ENCODE measurements at regions not wholly inside any gene's neighbourhood (a gene's known extent, or its start where the extent isn't known, plus 50 kb on each side); places are given as distances from the start of the nearest gene placed in this dataset.

DNA sequence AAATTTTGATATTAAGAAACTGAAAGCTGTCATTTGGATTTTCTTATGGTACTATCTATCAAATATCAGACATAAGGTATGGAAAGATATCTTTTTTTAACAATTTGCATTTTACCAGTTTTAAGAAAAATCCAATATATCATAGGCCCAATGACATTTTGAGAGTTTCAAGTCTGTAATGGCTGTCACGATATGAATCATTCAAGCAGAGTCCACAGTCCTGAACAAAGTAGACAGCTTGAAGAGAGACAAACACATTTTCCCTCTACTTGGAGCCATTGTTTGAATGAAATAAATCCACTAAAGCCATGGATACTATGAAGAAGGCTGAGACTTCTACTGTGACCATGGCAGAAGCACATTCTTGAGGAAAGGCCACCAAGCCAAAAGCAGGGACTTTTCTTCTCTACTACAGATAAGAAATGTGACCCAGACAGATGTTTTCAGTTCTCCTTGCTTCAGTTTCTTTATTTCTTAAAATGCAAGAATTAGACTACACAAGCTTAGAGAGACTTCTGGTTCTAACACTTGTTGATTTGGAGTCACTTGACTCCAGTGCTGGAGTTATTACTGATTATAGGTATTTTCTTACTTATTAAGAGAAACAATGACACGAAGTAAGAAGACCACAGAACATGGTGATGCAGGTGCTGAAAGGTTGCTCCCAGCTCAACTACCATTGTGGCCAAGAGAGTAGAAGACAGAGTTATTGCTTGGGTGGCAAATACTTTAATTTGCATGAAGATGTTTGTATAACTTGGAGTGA is 429.1 kb downstream of the KIF20B start:
- no peak for DNase-seq

DNA sequence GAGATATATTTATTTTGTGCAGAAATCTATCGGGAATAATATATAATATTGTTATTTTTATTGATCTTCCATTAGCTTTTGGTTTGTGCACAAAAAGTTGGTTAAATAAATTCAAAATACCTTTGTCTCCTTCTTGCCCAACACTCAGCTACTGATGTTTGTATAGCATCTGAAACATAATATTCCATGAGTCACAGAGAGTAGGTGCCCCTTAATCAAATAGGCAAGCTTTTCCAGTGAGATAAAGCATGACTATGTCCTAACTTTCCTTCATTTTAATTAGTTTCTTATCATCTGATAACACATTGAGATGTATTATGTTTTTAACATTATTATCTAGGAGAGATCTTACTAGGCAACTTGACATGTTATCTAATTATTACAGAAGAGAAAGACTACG is 432.2 kb downstream of the KIF20B start:
- DNase-seq, result no peak

DNA sequence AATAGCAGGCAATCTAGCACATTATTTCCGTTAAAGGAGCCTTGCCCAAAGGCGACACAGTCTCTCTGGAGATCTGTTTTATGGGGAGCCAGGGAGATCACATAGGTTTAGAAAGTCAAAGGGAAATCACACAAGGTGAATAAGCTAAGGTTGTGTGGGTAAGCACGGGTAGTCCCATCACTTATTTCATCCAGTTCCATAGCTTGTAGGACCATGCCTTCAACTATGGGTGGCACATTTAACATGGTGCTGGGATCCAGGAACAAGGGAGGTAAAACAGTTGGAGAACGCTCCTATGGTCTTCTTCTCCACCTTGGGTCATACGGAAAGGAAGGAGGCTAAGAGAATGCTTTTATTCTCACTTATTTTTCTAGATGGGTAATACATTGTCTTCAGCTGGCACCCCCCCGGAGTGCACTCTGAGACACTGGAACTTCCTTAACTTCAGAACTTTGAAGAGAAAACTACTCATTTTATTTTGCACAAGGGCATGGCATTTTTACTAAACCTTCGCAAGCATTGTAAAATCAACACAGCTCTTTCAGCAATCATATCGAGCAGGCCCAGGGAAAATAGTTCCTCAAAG is 435.4 kb downstream of the KIF20B start:
- no peak for DNase-seq

DNA sequence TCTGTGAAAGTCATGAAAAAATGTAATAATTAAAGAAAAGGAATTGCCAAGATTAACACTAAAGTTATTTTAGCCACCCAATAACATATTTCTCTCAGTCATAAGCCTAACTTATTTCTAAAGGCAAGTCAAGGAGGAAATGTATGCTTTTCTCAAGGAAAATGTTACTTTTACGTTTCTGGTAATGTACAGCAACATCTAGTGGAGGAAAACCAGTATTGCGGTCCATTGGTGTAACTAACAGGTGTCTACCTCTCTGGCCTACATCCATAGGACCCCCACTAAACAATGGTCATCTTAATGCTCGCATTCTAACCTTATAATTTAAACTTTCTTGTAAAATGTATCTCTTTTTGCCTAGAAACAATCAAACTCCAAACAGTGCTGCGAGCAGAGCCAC is 437.5 kb downstream of the KIF20B start:
- DNase-seq, result no peak

DNA sequence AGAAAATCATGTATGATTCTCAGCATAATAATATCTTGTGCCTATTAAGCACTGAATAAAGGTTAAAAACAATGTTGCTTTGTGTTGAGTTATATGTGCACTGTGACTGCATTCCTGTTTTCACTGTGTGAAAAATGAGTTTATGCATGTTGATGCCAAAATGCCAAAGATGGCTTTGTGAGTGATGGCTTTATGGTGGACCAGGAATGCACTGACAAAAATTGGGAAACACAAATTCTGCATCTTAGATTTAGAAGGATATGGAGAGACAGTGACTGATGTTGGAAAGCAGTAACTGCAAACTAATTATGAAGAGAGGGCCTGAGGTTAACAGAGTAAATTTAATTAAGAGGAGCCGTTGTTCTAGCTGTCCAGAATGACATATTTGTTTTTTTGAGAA is 440.4 kb downstream of the KIF20B start:
- DNase-seq, result no peak

DNA sequence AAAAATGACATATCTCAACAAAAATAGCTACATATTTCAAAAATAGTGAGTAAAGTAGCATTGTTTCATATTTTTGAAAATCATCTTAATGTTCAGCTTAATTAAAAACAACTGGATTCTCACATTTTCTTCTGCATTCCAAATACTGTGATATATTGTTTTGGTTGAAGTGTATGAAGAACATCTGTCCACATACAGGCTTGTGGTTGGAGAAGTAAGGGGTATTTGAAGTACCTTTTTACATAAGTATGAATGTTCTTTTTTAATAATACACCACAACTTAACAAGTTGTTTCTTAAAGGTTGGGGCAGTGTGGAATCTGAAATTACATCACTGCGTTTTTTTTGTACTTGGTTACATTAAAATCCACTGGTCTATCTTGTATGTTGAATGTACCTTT is 442.5 kb downstream of the KIF20B start:
- no peak for DNase-seq

DNA sequence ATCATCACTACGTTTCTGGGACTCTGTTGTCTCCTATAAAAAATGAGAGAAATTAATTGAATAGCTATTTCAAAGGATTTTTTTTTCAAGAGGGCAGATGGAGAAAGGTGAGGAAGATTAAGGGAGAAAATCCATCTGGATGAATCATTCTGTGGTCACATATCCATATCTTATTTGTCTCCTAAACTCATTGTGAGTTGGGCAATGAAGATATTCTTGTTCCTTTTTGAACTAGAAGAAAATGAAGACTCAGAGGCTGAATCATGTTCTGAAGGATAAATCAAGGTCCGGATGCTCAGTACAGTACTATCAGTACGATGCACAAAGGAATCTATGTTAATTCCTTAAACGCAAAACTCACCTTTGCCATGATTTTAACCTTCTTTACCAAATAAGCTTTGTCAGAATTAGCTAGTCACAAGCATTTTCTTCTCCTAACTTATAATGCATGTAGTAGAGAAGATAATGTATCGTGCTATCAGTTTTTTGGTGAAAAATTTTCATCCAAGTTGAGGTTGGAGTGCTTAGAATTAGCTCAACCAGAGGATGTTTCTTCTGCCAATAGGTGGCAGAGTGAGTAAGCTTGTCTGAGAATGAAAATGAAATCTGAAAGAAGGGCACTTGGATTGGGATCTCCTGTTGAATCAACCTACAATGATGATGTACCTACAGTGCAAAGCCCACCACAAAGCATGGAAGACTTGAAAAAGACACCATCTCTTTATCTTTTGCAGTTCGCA is 446.9 kb downstream of the KIF20B start:
- no peak for DNase-seq

DNA sequence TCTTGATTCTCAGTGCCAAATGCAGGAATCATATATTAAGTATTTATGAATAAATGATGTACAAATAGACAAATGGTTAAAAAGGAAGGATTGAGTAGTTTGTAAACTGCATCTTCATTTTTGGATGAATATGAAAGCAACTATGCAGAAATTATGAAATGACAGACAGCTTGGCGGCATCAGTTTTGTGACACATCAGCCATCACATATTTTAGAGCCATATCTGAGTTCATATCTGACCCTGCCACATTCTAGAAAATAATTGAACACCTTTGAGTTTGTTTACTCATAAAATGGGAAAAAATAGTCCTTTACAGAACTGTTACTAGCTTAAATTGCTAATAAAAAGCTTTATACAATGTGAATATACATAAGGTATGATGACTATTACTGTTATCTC is 448.2 kb downstream of the KIF20B start:
- no peak for DNase-seq

DNA sequence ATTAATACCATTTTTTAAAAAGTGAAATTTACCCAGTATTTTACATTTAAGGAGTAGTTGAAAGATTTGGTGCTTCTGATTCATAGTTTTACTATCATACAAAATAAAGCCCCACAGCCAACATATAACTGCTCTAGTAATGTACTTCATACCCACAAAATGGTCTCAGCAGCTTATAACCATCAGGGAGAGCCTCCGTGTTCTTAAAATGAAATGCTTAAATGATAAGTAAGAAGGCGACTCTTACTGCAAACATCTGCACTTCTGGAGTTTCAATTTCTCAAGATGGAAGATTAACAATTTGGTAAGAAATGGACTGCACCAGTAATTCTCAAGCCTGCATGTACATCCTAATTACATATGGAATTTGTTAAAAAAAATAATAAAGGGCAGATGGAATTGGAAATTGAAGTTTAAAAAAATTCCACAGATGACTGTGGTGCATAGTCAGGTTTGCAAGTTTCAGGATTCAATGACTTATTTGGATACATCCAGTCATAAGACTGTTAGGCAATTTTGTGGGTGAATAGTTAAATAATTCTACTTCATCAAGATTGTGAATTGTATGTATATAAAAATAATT is 461.0 kb downstream of the KIF20B start:
- DNase-seq, result no peak

DNA sequence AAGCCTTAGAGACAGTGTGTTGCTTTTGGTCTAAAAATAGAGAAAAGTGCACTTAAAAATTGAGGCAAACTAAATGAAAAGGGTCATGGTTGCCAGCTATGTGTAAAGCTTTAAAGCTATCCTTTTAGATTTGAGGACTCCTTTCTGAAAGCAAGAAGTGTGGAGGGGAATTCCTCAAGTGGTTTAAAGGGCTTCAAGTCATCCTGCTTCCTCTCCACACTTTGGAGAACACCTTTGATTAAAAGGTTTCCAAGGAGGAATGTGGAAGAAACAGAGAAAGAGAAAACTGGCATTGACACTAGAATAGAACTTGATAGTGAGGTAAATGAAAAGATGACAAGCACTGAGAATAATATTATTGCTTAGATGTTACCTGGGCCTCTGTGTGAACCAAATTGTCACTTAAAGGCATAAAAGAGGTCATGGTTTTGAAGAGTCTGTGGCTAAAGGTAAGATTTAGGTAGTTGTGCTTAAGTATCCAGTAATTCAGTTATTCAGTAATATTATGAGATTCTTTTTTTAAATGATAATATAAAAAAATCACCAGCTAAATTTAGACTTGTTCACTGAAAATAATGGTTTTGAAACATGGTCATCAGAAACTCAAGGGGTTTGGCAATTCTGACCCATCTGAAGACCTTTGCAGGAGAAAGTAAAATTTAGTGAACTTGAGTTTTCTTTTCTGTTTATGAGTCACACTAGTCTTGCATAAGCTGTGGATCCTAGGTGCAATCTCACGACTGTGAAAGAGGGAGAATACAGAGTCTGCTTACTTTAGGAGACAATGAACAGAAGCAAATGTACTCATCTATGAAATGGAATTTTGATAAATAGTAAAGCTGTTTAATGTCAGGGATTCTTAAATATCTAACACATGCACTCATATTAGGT is 466.0 kb downstream of the KIF20B start:
- no peak for DNase-seq

DNA sequence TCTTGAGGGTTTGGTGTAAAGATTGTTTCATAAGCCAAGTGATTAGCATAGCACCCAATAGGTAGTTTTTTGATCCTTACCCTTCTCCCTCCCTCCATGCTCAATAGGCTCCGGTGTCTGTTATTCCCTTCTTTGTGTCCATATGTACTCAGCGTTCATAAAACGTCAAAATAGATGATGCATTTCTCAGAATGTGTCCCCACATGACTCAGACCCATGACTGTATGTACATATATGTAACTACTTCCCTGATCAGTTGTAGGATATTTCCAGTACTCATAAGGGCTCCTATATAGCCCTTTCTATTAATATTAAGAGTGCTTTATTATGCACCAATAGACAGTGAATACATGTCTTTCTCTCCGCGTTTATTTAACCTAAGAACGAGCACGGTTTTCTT is 466.9 kb downstream of the KIF20B start:
- DNase-seq, result no peak

DNA sequence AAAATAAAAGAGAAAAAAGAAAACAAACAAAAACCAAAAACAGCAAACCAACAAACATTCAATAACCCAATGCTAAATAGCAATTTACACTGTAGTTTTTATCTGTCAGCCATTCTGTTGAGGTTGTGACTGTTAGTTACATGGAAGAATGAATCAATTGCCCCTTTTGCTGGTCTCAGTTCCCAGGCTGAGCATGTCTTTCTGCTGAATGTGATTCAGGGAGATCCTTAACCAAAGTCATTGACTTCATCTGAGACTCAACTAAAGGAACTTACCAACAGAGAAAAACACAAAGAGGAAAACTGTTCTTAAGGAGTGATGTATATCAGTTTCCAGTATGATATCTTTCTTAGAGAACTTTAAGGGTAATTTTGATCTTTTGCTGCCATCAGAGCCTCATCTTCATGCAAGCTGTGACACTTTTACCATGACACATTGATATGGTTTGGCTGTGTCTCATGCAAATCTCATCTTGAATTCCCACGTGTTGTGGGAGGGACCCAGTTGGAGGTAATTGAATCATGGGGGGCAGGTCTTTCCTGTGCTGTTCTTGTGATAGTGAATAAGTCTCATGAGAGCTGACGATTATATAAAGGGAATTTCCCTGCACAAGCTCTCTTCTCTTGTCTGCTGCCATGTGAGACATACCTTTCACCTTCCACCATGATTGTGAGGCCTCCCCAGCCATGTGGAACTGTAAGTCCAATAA is 469.8 kb downstream of the KIF20B start:
- no peak for DNase-seq

DNA sequence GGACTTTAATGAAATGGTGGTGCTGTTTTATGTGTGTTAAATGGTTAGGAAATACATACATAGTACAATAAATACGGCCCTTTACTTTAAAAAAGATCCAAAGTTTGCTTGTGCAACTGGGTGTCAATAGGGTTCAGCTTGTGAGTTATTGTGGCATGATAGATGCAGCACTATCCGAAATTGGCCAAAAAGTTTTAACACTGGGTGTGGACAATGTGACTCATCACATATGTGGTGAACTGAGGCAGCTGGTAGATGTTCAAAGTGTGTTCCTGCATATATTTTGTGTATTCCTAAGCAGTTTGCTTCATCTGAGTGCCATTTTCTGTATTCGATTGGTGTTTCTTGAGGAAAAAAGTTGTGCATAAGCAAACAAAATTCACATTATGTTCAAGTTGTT is 473.1 kb downstream of the KIF20B start:
- no peak for DNase-seq

DNA sequence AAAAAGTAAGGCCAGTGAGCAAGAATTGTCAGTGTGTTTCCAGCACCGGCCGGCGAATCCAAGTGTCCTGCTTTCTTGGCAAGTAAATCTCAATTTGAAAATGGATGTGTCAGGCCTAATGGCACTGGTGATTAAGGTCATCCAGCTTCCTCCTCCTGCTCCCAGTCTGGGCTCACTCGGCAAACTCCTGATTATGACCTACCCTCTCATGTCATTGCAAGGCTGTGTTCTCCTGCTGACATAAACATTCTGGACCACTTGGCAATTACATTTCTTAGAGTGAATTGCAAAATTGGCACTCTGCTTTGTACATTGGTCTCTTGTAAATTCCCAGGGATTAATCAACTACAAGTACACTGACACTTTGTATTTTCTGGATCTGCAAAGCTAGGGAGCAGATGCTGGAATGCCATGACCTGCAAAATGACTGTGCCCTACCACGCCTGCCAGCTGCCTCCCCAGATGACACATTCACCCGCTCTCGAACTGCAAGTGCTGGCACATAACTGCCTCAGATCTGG is 473.8 kb downstream of the KIF20B start:
- DNase-seq, result peak; percentile 3

DNA sequence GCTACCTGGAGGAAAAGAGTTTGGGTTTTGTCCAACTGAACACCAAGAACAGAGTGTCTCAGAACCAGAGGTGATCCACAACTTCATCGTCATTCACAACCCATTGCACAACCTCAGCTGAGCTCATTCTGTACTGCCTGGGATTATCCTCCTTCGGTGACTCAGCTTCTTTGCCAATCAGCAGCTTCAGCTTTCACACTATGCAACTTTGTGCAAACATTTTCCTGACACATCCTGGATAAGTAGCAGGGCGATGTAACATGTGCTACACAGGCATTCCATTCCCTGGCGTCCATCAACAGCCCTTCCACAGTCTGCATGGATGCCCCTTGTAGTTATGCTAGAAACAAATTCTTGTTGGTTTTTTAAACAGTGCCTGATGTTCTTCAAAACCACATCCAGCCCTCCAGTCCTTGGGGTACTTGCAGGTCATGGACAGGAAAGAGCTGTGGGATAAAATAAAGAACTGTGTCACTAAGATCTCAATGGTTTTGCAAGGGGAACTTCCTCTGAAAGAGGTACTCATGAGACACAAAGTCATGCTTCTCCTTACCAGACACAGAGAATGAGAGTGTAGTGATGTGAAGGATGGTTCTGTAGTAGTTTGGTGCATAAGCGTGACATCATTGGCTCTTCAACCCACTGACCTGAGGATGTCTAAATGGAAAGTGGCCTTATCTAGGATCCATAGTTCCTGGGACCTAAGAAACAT is 478.5 kb downstream of the KIF20B start:
- DNase-seq, result no peak

DNA sequence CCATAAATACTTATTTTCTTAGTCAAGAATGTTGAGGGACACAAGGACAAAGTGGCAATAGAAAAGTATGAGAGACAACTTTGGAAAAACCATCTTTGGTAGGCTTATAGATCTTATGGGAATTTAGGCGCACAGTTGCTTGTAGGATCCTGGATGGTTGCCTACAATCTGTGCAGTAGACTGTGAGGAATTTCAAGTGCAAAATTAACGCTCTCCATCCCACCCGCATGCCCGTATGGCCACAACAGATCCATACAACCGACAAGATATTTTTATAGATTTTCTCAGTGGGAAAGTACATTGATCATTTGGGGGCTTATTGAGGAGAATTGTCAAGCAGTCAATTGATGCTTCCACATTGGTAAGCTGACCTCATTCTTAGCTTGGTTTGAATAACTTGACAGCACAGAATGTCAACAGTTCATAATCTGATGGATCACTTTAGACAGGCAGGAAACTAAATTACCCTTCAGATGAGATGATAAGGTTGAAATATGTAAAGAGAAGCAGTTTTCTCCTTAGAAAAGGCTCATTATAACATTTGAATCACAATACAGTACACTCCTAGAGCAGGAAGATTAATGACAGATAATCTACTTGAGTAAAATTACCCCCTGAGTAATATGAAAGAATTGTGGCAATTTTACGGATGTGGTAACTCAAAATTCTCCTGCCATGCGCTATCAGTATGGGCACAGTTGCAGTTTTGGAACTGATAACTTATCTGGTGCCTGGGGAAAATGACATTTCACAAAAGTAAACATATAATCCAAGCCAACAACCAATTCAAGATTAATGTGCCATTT is 479.7 kb downstream of the KIF20B start:
- DNase-seq, result no peak

DNA sequence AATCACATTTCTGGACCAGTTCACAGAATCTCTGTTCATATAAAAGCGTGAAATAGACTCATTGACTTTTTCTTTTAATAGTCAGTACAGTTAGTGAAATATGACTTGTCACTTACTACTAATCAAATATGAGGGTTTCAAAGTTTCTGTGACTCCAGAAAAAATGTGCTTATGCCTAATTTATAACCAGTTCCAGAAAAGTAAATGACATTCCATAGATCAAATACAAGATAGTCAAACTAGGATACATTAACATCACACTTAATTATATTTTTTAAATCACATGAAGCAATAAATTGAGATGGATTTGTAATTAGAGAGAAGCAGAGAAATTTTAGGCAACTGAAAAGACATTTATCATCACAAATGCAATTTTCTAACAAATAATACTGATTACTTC is 491.4 kb downstream of the KIF20B start:
- no peak for DNase-seq

DNA sequence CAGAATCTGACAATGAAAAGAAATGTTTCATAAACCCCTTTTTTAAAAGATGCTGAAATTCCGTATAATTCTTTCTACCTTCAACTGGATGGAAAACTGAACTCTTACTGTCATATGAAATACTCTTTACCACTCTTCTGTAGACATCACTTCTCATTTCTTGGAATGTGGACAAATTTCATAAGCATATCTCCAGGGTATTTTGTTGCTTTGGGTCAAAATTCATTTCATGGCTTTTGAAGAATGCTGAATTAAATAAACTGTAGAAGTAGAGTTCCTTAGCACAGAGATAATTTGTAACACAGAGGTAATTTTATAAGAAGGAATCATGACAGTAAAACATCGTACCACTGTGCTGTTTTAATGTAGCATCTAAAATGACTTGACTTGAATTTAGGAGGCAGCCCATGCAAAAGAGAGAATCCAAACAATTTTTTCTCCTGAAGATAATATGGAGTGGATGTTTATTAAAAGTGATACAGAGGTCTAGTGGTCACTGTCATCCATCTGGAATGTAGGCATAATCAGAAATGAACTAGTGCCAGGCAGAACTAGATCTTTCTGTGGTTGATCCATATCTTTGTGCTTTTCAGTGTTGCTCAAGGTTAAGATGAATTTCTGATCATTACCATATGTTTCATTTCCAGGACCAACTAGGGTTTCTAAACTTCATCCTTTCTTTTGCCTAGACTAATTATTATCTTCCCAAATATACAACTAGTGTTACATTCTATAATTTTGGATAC is 492.0 kb downstream of the KIF20B start:
- DNase-seq, result no peak

DNA sequence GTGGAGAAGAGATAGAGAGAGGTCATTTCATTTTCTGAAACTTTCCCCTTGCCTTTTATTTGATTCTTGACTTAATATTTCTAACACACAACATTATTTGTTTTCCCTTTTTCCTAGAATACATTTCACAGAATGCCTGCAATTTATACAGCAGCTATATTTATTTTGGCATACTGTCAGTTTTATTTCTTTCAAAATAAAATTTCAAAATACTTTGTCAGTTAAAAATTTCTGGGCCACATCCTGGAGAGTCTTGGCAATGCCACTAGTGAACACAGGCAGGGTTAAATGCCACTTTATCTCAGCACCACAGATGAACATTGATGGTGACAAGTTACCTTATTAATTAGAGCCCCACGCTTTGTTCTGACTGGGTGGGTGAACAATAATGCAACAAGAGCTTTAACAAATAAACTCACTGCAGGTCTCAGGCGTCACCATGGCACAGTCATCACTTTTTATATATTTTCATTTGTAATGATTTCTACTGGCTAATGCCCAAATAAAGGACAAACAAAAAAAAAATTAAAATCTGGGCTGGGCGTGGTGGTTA is 494.0 kb downstream of the KIF20B start:
- no peak for DNase-seq
